ENCODE measurements at regions not wholly inside any gene's neighbourhood (a gene's known extent, or its start where the extent isn't known, plus 50 kb on each side); places are given as distances from the start of the nearest gene placed in this dataset.

DNA sequence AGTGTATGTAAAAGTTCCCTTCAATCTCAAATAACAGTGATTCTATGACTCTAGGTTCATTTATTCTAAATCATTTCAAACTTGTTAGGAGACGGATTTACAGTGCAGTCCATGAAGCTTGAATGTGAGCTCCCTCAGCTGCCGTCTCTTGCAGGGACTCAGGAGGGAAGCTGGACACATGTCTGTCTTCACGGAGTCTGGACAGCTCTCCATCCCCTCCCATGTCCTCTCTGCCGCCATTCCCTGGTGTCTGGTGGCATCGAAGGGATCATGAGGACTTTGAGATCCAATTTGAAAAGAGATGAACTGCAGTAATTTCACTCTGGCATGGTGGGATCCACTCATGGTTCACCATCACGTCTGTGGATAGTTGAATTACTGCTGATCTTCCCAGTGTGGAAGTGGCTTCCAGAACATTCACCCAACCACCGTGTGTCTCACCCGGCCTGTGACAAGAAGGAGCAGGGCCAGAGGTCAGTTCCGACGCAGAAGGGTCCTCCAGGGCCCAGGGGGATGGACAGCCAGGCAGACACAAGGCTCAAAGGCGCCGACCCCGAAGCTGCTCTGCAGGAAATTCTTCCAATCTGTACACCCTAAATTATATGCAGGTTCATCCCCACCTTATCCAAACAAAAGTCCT is 370.1 kb downstream of the THBS2 start:
- DNase-seq (ENCODE audit: low spot score): no peak

DNA sequence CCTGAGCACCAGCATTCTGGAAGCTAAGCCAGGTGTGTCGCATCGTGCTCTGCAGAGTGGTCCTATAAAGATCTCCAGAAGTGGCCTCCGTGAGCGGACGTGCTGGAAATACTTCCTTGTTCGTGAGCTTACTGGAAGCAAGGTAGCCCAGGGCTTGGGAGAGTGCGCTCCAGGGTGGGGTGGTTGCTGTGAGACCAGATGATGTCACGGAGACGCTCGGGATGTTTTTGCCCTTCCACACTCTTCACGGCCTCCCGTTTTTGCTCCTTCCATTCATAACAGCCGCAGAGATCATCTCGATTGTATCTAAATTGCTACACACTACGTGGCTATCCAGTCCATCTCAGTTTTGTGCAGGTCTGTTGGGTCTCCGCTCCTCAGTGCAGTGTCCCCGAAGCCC is 373.4 kb downstream of the THBS2 start:
- DNase-seq (ENCODE audit: low spot score): no peak

DNA sequence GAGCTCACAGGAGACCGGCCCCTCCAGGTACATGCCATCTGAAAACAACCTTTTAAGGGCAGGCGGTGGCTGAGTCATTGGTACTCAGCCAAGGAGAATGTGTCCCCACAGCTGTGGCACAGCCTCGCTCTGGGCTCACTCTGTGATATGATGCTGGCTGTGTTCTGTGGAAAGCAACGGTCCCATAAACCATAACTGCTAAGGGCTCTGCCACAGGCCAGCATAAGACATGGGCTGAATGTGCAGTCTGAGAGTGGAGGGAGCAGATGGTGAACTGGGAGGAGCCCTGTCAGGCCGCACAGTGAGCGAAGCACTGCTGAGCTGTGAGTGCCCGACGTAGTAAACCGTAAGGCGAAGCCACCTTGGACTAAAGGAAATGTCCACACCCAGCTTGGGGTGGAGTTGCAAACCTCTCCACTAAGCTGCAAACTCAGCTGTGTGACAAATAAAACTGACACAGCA is 375.8 kb downstream of the THBS2 start:
- DNase-seq (ENCODE audit: low spot score): no peak

DNA sequence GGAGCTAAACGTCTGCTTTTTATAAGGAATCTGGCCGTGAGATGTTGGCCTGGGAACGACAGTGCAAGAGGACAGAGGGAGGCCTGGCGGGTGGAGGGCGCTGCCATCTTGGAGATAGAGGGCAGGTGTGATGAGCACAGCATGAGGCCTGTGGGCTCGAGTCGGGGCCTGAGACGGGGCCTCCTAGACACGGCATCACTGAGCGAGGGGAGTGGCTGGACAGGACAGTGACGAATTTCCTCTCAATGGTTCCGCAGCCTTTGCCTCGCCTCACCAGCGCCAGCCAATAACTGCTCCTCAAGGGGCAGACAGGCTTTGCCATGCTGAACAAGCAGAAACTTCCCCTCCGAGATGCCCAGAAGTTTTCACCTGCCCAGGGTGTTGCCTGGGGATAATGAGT is 376.7 kb downstream of the THBS2 start:
- no peak for DNase-seq (ENCODE audit: low spot score)

DNA sequence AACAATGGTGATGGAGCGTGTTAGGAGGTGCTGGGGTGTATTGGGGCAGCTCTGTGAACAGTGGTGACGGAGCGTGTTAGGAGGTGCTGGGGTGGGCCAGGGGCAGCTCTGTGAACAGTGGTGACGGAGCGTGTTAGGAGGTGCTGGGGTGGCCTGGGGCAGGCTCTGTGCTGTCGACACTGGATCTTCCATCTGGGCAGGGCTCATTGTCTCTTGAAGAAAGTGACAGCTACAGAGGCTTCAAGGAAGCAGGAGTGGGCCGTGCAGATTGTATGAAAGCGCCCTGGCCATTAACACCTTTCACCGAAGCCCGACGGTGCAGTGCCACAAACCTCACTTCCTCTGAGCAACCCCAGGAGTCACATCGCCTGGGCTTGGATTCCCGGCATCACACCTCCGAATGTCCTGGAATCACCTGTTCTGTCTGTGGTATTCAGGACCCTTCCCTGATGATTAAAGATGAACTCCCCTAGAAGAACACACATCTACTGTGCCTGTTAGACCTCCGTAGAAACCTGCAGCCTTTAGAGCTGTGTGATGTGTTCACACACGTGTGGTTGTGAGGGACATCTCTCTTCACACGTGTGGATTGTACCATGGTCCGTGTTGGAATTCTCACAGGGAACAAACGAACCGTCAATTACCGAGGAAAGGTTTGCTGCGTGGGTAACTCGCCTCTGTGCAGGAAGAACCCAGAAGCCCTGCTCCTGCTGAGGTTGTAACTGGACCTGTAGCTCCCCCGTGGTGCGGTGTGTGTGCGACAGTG is 377.7 kb downstream of the THBS2 start:
- no peak for DNase-seq (ENCODE audit: low spot score)

DNA sequence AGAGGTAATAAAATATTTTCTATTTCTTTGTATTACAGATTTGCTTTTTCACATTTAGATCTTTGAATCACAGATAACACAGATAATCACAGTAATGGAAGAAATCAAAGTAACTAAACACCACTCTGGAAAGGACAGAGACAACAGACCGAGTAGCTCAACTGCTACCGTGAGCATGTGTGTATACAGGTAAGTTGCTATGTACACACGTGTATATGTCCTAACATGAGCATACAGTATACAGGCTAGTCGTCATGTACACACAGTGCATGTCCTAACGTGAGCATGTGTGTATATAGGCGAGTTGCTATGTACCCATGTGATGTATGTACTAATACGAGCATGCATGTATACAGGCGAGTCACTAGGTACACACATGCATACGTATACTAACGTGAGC is 379.0 kb downstream of the THBS2 start:
- no peak for DNase-seq (ENCODE audit: low spot score)

DNA sequence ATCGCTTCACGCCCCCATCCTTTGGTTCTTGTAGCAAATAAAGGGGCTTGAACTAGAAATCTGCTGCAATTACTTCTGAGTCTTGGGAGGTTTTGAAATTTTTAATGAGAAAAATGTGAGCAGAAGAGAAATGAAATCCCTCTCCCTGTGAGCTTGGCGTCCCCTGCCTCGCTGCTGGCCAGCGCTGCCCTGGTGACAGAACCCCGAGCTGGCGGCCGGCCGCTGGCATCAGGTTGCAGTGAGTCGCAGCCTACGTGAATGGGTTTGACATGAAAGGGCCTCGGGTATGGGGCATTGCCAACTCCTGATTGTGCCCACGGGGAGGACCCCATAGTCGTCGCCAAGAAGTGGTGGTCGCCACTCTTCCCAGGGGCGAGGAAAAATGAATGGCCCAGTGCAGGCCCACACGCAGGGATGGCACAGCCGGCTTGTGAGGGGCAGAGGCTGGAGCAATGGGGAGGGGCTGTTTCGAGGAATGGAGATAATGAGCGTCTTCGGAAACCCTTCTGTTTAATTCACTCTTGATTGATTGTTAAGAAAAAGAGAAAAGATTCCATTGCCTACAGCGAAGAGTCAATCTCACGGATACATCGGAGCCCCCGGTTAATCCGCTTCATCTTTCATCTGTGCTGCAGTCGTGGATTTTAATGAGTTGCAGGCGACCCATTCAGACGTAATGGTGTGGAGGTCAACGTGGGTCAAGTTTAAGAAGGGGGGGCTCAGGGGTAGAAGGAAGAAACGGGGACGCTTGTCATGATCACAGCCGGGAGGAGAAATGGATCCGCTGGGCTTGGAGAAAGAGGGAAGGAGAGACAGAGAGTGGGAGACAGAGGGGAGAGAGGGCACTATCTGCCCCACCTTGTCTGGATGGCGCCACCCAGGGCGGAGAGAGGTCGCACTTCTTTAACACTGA is 380.1 kb downstream of the THBS2 start:
- DNase-seq (ENCODE audit: low spot score): no peak

DNA sequence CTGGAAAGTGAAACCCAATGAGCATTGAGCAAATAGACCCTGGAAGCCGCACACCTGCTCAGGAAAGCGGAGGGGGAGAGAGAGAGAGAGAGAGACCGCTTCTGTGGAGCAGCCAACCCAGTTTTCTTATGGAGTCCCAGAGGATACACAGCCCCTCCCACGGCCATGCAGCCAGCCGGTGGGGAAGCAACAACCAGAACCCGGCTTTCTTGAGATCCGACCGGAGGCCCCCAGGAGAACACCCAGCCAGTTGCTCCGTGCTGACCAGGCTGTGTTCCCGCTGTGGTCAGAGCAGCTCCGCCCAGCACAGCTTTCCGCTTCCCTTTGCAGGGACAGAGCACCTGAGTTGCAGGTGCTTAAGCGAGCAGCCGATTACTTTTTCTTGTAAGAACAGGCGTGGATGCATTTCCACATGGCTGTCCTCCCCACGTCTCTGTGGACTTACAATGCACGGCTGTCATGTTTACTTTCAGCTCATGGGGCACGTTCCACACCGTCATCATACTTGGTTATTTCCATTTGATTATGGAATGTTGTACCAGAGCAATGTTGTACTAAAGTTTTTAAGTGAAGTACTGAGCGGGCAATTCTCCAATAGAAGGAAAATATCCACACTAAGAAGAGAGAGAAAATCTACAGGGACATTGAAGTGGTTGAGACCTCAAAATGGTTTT is 381.9 kb downstream of the THBS2 start:
- DNase-seq (ENCODE audit: low spot score): no peak

DNA sequence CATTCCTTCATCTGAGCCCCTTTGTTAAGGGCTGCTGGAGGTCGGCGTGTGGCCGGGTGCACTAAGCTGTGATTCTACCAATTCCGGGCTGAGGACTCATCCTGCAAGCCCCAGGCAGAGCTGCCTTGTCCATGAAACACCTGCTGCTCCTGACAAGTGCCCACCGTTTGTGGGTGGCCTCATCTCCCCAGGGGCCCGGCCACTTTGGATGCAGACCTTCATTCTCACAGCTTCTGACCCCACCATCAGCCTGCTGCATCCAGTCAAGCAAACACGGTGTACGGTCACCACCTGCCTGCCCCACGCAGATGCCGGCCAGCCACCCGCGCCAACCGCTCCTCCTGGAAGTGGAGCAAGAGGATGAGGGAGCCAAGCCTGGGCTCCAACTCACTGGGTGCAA is 382.7 kb downstream of the THBS2 start:
- no peak for DNase-seq (ENCODE audit: low spot score)

DNA sequence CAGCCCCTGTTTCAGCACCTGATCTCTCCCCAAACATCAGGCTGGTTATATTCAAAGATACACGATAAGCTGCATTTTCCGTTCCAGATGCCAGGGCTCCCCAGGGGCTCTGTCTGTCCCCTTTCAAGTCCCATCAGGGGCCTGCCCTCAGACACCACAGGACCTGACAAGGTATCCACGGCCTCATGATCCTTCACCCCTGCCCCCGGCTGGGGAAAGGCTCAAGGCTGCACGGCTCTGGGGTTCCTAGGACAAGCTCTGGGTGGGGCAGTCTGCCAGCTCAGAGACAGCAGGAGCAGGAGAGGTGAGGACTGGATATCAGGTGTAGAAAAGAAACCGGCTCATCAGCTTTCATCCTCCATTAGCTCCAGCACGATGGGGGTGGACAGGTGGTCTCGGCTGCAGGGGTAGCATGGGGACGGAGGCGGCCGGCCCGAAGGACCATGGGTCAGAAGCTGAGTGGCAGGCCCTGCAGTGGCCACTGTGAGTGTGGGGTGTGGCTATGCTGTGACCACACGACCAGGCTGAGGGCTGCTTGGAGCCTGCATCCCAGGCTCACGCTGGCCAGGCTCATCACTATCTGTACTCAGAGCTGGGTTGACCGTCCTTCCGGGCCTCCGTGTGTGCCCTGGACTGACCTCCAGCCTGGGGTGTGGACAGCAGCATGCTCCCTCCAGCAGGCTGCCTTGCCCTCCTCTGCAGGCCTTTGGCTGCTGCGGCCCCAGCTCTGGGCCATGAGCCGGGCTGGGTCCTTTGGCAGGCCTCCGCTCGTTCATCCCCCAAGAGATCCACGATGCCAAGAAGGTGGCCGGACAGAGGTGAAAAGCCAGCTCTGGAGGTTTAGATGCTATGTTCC is 386.2 kb downstream of the THBS2 start:
- DNase-seq (ENCODE audit: low spot score): no peak

DNA sequence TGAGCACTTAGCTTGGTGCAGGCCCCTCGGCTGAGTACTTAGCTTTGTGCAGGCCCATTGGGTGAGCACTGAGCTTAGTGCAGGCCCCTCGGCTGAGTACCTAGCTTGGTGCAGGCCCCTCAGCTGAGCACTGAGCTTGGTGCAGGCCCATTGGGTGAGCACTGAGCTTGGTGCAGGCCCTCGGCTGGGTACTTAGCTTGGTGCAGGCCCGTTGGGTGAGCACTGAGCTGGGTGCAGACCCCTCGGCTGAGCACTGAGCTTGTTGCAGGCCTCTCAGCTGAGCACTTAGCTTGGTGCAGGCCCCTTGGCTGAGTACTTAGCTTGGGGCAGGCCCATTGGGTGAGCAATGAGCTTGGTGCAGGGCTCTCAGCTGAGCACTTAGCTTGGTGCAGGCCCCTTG is 387.1 kb downstream of the THBS2 start:
- DNase-seq (ENCODE audit: low spot score): no peak

DNA sequence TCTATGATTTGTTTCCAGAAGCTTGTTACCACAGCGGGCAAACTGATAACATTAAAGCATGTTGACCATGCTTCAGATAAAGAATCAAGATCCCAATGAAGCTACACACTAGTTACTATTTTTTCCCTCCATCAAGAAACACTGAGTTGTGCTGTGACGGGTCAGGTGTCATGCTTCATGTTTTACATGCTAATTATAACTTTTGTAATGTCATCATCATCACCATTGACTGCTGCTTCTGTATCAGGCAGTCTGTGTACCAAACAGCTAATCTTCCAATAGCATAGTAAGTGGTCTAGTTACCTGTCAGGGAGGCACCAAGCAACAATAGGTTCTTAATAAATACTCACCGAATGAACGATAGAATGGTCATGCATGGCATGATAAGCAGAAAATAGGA is 388.1 kb downstream of the THBS2 start:
- DNase-seq (ENCODE audit: low spot score): no peak

DNA sequence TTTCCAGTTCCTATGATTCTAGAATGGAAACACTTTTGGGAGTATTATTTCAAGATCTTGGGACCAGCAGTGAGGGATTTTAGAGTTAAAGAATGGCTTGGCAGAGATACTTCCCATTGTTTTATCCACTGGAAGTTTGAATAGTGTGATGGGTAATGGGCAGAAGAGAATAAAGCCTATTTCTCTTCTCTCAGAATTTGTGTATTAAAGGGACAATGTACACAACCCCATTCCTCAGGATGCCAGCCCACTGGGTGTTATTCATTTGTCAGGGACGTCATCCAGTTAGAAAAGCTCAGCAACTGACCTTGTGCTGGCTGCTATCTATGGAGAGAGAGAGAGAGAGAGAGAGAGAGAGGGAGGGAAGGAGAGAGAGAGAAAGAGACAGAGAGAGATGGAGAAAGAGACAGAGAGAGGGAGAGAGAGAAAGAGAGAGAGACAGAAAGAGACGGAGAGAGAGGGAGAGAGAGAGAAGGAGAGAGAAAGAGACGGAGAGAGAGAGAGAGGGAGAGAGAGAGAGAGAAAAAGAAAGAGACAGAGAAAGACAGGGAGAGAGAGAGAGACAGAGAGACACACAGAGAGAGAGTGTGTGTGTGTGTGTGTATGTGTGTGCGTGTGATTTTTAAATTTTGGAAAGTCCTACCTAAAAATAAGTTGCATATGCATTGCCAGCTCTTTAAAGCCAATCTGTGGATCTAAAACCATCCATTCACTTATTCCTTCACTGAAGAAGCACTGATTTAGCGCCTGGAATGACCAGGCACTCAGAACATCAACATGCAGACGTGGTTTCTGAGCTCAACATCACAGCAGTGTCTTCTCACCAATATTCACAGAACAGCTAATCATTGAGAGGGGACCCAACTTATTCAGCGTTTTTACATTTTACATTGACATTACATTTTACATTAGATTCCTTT is 388.8 kb downstream of the THBS2 start:
- DNase-seq (ENCODE audit: low spot score): no peak

DNA sequence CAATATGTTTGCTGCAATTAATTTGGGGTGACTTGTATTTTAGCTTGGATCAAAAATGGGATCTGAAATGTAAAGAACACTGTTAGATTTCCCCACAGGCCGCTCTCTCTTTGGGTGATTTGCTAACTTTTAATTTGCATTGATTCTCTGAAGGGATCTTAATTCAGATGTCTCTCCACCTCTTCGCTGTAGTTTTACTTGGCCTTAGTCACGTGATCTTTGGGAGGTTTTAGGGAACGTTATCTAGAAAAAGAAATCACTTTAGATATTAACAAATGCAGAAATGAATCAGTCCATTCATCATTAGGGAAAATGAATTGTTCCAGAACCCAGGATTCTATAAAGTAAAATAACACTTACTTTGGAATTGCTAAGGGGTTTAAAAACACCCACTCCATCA is 390.2 kb downstream of the THBS2 start:
- no peak for DNase-seq (ENCODE audit: low spot score)

DNA sequence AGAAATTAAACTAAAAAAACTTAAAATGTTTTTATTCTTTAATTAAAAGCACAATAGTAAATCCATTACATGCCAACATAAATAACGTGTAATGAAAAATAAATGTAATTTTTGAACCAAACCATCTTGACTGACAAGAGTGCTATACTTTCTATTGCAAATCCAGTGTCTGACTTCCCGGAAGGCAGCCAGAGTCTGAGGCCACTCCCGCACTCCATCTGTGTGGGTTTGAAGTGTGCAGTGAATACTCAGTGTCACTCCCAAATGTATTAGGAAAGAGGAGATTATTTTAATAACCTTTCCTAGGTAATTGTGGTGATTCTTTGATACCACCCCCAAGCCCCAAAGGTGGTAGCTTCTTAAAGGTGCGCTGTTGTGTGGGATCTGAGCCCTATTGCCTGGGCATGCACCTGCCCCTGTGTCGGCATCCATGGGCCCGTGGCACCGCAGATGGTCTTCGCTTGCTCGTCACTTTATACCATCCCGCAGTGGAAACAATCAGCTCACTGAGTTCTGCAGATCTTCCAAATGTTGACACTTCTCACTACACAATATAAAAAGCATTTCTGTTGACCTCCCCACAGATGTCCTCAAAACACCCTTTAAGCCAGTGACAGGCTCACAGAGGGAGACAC is 391.2 kb downstream of the THBS2 start:
- DNase-seq (ENCODE audit: low spot score): no peak

DNA sequence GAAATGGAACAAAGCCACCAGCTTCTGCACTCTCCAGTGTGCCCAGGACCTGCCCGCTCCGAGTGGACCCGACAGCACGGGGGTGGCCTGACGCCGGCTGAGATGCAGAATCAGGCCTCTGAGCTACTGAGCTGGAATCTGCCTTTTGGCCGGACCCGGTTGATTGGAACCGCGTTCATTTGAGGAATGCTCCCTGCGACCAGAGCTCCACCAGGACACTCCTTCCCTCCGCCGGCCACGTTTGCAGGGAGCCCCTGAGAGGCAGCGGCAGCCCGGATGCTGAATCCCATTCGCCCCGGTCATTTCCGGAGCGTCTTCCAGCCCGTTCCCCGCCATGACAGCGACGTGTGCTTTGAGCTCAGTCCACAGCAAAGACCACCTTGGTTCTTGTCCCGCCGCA is 392.7 kb downstream of the THBS2 start:
- DNase-seq (ENCODE audit: low spot score): no peak

DNA sequence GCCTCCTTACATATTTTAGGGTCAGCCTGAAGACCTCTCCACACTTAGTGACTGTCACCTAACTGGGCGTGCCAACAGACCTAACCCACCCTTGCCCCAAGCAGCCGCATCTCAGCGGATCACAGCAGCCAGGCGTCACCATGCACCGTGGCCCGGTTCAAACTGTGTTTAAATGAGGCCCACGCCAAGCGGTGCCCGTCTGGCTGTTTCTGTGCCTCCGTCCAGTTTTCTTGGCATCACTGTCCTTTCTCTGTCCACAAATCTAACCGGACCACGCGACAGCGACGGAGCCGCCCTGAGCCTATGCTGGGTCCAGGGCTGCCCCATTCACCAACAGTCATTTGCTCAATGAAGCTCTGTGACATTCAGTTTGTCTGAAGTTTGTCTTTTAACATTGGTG is 393.3 kb downstream of the THBS2 start:
- DNase-seq (ENCODE audit: low spot score): no peak

DNA sequence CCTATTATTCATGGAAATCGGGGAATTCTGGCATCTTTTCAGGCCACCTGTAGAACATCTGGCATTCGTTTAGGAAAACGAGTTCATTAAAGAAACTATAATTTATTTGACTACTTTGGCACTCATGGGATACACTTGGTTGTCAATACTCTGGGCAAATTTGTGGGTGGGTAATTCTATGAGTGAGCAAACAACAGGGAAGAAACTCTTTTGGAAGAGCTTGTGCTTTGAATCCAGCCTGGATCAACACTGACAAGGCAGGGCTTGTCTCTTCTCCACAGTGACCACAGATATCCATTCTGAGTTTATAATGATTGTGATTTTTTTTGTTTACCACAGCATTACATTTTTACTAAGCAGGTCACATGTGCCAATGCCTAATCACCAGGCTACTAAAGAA is 394.7 kb downstream of the THBS2 start:
- DNase-seq (ENCODE audit: low spot score): no peak

DNA sequence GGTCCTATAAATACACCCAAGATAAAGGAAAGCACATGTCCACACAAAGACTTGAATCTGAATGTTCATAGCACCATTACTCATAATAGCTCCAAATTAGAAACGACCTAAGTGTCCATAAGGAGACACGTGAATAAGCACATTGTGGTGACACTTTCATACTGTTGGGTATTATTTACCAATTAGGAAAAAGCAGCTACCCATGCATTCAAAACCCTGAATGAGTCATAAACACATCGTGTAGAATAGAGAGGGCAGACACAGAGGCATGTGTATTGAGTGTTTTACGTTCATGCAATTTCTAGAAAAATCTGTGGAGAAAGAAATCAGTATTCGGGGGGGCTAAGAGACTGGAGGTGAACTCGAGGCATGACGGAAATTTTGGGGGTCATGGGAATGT is 396.7 kb downstream of the THBS2 start:
- no peak for DNase-seq (ENCODE audit: low spot score)

DNA sequence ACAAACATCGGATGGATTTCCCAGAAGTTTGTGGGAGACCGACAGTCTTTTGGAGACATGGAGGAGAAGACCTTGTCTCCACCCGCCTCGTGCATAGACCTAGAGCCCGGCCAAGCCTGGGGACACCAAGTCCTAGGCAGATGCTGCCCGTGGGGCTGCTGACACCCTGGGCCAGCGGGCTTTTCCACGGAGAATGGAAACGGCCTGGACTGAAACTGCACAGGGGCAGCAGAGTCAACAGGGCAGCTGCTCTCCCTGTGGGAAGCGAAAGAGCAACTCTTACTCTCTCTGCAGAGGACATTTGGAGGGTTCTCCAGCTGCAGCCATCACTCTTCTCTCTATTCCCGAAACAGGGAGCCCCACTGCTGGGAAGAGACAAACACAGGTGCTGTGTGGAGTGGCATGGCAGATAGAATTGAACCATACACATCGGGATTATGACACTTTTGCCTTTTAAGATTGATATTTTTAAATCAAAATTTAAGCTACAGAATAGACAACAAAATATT is 401.2 kb downstream of the THBS2 start:
- DNase-seq (ENCODE audit: low spot score): no peak
